Stimulated activated naive CD4-positive, alpha-beta T cell treated with Interleukin-2 at 50 U/mL for 16 hours (primary cell): ENCODE measurements at regions not wholly inside any gene's neighbourhood (a gene's known extent, or its start where the extent isn't known, plus 50 kb on each side); places are given as distances from the start of the nearest gene placed in this dataset.

Experiments used
- DNase-seq: peaks from one replicate; lab custom pipeline; 2025; lab: John Stamatoyannopoulos, UW

DNA sequence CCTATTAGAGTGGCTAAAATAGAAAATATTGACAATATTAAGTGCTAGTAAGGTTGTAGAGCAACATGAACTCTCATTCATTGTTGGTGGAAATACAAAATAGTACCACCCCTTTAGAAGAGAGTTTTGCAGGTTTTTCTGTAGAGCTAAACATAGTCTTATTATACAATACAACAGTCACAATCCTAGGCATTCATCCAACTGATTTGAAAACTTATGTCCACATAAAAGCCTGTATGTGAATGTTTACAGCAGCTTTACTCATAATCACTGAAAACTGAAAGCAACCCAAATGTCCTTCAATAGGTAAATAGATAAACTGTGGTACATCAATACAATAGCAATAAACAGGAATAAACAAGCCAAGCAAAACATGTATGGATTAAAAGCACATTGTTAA lies 127.2 kb upstream of the PRNP start:
- DNase-seq, result no peak

DNA sequence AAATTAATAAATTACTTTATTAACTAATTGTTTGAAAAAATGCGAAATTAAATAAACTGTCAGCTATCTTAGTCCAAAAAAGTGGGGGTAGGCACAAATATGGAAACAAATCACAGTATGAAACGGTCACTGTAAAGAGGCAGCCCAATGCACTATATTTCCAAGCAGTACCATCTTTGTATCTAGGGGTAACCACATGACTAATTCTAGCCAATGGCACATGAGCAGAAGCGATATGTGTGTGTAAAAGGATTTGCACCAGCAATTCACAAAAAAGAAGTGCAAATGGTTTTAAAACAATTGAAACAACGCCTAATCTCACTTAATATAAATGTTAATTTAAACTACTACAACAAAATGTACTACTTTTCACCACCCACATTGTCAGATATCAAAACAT lies 129.5 kb upstream of the PRNP start:
- DNase-seq, result no peak

DNA sequence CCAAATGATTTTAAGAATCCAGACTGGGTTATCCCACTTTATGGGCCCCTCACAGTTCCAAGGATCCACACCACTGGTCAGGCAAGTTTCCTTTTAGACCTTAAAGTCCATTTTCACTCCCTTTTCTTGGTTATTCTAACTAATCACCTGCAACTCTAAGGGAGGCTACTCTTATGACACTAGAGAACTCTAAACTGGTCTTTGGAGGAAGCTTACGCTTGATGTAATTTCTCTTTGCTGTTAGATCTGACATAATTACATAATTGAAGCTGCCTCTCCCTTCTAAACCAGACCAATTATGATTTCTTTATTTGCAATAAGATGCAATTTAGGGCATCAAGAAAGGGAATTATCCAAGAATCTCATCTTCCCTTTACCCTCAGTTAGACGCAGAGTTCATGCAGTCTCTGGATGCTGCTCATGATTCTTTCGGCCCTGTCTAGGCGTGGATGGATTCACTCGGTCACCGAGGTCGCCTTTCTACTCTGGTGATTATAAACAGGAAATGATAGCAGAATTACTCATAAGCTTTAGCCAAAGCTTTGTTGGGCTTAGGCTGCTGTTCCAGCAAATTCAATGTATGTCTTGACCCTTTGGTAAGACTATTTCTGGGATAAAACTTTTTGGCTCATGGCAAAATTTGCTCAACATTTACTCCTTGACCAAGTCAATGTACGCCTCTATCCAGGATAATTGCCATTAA lies 130.9 kb upstream of the PRNP start:
- no peak for DNase-seq

DNA sequence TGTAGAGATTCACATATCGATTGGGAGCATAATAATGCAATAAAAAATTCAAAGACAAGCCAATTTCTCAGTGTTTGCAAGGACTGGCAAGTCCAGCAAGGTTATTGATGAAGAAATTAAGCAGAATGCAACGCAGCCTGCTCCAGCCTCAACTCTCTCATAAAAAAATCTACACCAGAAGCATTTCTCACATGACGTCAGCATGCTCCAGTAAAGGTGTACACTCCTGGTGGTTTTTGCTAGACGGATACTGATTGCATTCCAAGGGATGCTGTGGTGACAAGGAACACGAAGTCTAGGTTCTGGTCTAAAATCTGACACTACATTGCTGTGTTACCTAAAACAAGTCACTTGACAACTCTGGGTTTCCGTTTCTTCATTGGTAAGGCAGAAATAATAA lies 131.9 kb upstream of the PRNP start:
- no peak for DNase-seq

DNA sequence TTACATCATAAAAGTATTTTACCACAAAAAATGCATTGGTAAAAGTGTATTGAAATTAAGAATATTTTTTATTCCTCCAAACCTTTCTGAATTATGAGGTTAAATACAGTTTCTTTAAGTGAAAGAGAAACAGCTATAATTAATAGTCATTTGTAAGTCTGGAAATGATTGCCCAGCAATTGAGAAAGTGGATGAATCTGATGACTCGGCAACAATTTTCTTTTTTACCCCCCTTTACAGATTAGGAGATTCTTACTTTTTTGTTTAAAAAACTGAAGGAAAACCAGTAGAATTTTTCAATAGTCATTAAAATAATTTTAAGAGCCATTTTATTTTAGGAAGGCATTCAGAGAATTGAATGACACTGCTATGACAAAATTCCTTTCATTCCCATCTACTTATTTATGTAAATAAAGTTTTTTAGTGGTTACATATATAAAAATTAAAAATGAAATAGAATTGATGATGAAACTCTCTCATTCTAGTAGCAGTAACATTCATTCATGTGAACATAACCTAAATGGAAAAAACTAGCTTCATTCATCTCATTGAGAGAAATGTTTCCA lies 134.1 kb upstream of the PRNP start:
- DNase-seq, result no peak

DNA sequence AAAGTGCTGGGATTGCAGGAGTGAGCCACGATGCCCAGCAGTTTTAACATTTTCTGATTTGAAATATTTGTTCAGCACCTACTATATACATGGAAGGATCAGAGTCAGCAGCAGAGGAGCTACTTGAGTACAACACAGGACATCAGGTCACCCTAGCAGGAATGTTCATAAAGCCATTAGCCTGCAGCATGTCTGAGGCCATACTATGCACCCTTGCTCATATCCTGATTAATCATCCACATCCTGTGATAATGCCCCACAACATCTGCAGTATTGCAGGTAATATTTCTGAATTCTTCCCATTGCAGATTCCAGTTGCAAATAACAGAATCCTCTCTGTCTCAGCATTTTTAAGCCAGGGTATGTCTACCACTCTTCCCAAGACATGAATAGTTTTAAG lies 135.5 kb upstream of the PRNP start:
- no peak for DNase-seq

DNA sequence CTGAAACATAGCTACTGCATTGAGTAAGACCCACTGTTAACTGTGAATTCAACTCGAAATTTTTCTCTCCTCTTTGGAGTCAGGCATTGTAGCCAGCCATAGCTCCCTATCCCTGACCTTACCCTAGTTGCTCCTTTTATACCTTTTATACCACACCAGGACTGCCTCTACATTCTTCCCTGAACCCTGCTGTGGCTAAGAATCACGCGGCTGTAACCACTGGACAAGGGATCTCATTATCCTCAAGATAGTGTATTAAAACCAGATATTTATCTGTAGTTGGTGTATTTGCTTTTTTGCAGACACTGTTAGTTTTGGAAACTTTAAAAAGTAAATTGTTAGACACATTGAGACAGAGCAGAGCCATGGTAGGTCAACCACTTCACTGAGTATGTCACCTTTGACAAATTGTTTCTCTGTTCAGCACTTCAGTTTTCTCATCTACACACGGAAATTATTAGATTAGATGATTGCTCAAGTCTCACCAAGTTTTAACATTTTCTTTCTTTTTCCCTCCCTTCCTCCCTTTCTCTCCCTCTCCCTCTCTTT lies 136.5 kb upstream of the PRNP start:
- DNase-seq, result no peak

DNA sequence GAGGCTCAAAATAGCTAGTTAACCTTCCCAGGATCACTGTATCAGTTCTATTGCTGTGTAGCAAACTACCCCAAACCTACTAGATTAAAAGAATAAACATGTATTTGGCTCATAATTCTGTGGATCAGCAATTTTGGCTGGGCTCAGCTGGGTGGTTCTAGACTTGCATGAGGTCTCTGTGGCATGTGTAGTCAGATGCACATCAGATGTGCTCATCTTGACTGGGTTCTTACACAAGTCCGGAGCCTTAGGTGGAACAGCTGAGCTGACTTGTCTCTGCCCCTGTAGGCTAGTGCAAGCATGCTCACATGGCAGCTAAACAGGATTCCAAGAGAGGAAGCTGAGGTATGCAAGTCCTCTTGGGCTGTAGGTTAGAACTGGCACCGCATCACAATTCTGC lies 137.7 kb upstream of the PRNP start:
- no peak for DNase-seq

DNA sequence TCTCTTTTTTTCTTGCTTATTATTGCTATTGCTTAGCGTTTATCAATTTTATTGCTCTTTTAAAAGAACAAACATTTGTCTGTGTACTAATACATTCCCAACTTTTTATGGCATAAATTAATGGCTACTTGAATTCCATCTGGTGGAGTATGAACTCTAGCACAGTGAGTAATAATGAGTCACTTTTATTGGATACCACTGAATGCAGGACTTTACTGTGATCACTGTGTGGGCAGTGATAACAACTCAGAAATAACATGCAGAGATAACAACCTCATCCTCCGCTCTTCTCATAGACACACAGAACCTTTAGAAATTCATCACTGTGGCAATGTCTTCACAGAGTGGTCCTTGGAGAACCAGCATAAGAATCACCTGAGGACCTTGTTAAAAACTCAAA lies 139.5 kb upstream of the PRNP start:
- no peak for DNase-seq

DNA sequence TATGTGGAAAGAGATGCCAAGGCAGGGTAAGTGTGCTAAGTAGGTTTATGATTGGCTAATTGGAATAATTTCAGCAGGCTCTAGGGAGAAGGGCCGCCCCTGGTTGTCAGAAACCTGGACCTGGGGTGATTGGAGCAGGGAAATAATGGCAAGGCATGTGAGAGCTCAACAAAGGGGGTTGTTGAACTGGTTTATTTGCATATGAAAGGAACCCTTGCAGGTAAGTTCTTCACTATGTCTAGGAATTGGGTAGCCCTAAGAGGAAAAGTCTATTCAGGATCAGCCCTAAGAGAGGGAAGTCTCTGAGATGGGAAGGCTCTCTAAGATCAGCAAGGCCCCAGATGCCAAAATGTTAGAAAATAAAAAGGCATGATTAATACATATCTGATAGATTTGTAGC lies 139.9 kb upstream of the PRNP start:
- no peak for DNase-seq

DNA sequence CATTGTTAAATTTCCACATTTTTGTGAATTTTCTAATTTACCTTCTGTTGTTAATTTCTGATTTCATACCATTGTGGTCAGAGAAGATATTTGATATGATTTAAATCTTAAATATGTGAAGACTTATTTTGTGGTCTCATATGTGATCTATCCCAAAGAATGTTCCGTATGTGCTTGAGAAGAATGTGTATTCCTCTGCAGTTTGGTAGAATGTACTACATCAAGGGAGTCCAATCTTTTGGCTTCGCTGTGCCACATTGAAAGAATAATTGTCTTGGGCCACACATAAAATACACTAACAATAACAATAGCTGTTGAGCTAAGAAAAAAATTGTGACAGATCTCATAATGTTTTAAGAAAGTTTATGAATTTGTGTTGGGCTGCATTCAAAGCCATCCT lies 140.7 kb upstream of the PRNP start:
- DNase-seq, result no peak

DNA sequence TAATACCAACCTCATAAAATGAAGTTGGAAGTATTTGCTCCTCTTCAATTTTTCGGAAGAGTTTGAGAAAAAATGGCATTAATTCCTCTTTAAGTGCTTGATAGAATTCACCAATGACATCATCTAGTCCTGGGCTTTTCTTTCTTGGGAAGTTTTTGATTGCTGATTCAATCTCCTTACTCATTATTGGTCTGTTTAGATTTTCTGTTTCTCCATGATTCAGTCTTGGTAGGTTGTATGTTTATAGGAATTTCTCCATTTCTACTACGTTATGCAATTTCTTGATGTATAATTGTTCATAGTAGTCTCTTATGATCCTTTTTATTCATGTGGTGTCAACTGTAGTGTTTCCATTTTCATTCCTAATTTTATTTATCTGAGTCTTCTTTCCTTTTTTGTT lies 141.5 kb upstream of the PRNP start:
- DNase-seq, result no peak

DNA sequence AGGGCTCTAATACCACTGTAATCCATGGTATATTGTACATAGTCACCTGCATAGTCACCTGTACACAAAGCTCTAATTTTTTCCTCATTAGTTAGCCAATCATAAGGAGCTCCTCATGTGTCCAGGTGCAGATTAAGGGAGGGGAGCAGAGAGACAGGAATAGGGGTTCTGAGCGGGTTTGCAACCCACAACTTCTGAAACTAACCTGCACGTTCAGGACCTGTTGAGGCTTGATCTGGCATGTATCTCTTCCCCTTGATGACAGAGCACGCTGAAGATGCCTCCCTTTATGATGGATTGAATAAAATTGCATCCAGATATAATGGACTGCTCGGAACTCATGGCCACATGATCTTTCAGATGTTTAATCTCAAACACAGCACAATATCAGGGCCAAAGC lies 144.0 kb upstream of the PRNP start:
- no peak for DNase-seq

DNA sequence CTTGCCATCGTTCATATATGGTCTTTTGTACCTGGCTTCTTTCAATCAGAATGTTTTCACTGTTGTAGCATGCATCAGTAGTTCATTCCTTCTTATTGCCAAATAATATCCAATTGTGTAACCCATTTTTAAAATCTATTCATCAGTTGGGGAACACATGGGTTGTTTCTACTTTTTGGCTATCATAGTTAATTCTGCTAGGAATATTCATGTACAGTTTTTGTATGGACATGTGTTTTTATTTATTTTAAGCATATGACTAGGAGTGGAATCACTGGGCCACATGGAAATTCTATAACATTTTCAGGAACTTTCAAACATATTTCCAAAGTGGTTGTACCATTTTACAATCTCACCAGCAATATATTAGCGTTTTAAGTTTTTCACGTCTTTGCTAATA lies 151.9 kb upstream of the PRNP start:
- no peak for DNase-seq

DNA sequence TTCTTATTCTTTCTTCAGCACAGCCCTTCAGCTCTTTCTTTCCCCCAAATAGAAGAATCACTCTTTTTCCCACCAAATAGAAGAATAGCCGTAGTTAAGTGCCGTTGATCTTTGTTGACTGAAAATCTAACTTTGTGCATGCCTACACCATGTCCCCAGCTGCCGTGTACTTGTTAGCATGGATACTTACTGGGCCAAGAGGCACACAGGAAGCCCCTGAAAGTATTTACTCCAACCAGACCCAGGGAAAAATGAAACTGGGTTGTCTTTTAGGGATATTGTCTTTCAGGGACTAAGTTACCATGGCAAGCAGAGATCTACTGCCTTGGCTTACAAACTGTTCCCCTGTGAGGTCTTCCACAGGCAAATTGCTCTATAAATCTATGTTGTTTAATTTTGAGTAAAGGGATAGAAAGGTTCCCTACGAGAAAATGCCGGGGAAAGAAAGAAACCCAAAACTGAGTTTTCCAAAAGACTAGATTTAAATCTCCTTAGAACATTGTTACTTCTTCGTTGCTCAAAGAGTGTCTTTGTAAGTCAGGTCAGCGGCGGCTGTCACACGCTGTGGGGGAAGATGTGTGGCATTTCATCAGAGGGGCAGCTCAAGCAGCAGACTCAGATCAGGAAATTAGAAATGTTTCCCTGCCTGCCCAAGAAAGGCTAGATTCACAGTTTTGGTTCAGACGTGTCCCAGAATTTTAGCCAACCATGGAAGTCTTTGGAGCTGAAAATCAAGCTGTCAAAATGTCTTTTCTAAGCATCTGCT lies 152.7 kb upstream of the PRNP start:
- DNase-seq, result no peak

DNA sequence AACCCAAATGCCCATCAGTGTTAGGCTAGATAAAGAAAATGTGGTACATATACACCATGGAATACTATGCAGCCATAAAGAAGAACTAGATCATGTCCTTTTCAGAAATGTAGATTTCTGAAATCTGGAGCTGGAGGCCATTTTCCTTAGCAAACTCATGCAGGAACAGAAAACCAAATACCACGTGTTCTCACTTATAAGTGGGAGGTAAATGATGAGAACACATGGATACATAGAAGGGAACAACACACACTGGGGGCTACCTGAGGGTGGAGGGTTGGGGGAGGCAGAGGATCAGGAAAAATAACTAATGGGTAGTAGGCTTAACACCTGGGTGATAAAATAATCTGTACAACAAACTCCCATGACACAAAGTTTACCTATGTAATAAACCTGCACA lies 153.5 kb upstream of the PRNP start:
- DNase-seq, result no peak

DNA sequence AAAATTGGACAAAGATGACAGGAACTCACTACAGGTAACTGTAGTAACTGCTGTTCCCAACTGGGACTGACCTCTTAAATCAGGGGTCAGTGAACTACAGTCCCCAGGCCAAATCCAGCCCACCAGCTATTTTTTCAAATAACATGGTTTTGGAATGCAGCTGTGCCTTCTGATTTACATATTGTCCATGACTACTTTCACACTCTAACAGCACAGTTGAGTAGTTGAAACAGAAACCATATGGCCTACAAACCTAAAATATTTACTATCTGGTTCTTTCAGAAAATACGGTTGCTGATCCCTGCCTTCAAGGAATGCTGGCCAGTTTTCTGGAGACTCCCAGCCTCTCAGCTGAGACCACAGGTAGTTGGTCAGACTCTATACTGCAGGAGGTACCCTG lies 161.5 kb upstream of the PRNP start:
- no peak for DNase-seq

DNA sequence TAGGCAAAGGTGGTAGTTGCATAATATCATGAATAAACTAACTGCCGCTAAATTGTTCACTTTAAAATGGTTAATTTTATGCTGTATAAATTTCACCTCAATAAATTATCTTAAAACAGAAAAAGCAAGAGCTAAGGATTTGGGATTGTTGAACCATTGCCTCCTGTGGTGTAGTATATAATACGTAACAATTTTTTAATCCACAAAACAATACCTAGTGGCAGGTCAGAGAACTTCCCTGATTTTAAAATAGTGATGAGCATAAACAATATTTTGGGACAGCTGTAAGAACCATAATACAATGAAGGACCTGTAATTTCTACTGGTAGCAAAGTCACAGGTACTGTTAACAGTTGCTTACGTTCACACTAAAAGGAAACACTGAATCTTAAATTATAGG lies 161.9 kb upstream of the PRNP start:
- DNase-seq, result no peak

DNA sequence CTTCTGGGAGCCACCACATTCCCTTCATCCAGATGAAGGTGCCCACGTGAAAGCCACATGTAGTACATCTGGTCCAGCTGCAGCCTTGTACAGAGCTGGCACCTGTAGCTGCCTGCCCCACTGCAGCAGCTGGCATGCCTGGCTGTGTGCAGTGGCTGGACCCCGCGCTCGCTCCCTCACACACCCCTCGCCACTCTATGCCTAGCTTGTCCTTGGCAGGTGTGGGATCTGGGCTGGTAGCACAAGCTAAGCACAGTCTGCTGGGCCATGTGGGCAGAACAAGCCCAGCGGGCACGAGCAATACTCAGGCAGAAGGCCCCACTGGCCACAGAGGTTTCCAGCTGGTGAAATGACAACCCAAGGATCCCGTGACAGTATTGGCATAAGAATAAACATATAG lies 163.9 kb upstream of the PRNP start:
- DNase-seq, result no peak

DNA sequence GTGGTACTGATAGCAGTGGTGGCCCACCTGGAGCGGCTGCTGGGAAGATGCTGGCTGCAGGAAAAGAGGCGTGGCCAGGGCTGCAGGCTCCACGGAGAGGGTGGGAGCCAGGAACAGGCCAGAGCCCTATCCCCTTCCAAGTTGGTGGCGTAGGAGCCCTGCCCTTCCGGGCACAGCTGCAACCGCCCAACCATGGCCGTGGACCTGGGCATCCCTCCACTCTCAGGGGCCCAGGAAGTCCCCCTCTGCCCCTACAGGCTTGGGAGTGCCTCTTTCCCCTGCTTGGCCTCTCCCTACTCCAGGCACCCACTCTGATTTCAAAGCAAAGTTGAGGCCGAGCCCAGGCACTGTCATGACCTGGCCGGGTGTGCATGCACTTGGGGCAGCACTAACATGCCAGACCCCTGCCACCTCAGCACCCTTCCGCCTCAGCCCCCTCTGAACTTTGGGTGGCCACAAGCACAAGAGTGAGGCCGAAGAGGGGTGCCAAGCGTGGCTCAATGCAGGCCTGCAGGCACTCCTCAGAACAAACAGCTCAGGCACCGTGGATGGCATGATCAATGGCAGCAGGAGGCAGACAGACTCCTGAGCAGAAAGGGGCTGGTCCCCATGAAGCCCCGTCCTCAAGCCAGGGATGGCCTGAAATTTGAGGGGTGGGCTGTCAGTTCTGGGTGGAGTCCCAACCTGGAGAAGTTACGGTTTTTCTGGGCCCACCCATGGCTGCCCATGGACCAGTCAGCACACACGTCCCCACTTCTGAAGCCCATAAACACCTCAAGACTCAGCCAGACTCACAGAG lies 164.9 kb upstream of the PRNP start:
- DNase-seq, result no peak

DNA sequence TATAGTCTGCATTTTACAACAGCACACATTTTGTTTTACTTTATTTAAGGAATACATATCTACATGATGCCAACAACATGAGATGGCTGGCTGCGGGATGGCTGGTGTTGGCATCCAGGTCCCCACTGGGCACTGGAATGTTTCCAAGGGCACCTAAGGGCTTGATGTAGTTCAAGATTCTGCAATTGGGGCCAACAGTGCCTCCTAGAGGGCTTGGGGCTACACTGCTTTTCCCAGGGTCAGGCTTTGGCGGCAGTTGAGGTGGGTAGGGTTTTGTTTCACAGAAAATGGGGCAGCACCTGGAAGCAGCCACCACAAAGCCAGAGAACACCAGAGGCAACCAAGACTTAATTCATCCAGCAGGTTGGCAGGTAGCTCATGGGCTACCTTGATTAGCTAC lies 166.7 kb upstream of the PRNP start:
- DNase-seq, result no peak

DNA sequence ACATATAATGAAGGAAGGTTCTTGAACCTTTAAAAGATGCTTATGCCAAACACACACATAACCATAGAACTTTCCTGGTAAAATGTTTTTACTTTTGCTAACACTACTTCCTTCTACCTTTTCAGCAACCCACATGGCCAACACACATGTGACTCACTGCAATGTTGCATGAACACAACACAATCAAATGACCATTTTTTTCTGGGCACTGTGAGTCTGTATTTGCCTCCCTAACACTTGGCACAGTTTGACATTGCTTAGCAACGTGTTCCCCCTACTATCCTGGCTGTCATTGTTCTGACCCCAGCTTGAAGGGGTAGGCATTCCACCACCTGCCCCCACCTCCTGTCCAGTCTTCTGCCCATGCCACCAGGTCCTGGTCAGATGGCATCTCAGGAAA lies 169.4 kb upstream of the PRNP start:
- DNase-seq, result no peak

DNA sequence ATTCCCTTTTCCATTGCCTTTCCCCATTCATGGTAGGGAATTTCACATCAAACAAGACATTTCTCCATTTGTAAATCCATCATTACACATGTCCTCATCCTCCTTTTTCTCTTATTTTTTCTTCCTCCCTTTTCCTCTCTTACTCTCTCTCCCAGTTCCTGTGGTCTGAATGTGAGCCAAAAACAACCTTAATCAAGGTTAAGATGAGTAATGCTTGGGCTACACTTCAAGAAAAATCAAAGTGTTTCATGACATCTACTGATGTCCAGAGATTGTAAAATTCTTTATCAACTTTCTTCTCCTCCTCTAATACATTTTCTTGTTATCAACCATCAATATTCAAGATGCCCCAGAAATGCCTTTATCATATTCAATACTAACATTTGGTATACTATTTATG lies 172.5 kb upstream of the PRNP start:
- no peak for DNase-seq
